Activated CD4-positive, CD25-positive, alpha-beta regulatory T cell treated with anti-CD3 and anti-CD28 coated beads, Interleukin-2, amount 50 U/mL, for 16 hours (primary cell): ENCODE measurements at regions not wholly inside any gene's neighbourhood (a gene's known extent, or its start where the extent isn't known, plus 50 kb on each side); places are given as distances from the start of the nearest gene placed in this dataset.

Source experiments
- DNase-seq: peaks from one replicate; pipeline ENCODE4 v3.0.0-alpha.2; 2020; ENCODE audit warnings: low read depth, low spot score

- no peak for DNase-seq
Observed at GRCh38 chr9:99693888-99694287, 127.8 kb upstream of the NR4A3 start.

DNA sequence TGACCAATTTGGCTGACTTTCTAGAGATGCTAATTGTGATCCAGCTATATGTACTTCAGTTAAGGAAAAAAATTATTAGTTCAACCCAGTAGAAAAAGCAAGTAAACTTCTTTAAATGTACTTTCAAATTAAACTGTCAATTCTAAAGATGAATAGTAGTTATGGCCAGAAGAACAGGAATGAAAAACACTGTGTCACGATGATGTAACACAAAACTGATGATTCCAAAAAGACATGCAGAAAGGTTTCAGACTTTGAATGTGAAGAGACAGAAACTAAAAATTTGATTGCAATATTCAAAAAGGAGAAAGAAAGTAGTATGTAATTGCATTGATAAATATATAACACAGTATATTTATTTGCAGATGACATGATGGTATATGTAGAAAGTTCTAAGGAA, 127.3 kb upstream of the NR4A3 start:
- DNase-seq, result no peak

DNA sequence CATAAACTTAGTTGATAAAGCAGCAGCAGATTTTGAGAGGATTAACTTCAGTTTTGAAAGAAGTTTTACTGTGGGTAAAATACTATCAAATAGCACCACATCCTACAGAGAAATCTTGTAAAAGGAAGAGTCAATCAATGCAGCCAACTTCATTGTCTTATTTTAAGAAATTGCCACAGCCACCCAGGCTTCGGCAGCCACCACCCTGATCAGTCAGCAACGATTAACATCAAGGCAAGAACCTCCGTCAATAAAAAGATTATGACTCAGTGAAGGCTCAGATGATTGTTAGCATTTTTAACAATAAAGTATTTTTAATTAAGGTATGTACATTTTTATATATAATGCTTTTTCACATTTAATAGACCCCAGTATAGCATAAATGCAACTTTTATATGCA, 122.3 kb upstream of the NR4A3 start:
- DNase-seq, result no peak

DNA sequence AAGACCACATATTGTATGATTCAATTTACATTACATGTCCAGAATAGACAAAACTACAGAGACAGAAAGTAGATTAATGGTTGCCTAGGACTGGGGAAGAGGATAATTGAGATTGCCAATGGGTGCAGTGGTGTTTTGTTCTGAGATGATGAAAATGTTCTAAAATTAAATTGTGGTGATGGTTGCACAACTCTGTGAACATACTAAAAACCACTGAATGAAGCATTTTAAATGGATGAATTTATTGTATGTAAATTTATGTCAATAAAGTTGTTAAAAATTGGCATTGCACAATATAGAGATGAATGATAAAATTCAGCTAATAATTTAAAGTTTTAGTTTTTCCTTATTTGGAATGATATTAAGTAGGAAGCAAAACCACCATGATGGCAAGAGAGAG, 109.5 kb upstream of the NR4A3 start:
- DNase-seq, result no peak

DNA sequence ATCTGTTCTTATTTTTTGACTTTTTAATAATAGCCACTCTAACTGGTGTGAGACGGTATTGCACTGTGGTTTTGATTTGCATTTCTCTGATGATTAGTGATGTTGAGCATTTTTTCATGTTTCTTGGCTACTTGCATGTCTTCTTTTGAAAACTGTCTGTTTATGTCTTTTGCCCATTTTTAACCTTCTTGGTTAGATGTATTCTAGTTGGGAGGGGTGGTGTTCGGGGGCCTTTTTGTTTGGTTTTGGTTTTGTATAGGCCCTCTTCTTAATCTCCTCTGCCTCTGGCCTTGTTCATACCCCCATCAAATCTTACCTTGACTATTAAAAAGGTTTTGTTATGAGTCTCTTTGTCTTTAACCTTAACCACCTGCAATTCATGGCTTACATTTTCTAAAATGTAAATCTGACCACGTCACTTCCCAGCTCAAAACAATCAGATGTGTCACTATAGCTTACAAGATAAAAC, 107.8 kb upstream of the NR4A3 start:
- DNase-seq, result no peak

- no peak for DNase-seq
Observed at GRCh38 chr9:99718631-99719030, 103.1 kb upstream of the NR4A3 start.

DNA sequence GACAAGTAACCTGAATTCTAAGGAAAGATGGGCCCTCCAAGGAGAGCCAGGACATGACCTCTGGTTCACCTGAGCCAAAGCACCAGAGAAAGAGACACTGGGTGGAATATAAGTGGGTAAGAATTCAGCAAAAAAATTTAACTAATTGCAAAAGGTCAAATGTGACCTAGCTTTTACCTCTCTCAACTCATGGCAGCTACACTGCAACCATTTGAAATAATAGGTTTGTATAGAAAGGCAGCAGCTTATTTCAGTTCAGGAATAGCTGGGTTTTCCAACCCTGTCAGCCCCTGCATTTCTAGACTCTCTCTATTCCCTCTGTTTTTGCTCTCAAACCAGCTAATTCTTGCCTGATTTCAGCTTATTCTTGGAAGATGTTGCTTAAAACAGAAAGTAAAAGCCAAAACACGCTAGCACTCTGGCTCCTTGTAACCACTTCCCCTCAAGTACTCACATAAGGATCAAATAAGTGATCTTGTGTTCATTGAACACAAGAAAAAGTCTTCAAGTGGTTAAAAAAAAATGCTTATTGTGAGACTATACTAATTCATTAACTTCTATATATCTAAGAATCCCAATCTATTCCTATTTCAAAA, 101.1 kb upstream of the NR4A3 start:
- no peak for DNase-seq

- DNase-seq, result no peak
Observed at GRCh38 chr9:99721898-99722297, 99.8 kb upstream of the NR4A3 start.

GRCh38 chr9:99722877-99723276, 98.8 kb upstream of the NR4A3 start:
- DNase-seq, result no peak

- no peak for DNase-seq
Observed at GRCh38 chr9:99724640-99725039, 97.0 kb upstream of the NR4A3 start.

DNA sequence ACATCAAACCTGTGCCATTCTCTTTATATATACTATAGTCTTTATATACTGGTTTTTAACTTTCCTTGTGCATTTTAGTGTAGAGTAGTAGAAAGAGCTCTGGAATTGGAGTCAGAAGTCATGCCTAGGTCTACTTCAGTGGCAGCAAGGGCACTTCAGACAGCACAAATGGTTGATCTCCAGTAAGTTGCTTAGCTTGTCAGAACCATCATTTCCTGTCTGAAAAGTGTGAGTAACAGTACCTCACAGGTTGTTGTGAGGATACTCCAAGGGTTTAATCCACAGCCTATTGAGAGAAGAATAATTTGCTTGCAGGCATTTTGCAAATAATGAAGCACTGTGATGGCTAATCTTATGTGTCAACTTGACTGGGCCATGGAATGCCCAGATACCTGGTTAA, 95.8 kb upstream of the NR4A3 start:
- no peak for DNase-seq

DNA sequence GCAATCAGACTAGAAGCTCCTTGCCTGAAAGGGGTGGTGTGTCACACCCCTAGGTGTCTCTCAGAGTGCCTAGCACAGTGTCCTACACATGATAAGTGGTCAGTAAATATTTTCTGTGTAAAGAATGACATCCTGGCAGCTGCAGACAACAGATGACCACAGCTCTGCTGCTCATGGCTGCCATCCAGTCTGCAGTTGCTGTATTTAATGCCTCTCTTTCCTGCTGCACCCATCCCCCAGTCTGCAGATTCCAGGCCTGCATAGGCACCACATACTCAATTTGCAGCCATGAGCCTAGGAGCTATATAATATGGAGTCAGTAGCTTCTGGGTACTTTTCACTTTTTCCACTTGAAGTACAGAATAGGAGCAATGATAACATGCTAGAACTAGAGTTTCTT, 94.9 kb upstream of the NR4A3 start:
- DNase-seq, result no peak

DNA sequence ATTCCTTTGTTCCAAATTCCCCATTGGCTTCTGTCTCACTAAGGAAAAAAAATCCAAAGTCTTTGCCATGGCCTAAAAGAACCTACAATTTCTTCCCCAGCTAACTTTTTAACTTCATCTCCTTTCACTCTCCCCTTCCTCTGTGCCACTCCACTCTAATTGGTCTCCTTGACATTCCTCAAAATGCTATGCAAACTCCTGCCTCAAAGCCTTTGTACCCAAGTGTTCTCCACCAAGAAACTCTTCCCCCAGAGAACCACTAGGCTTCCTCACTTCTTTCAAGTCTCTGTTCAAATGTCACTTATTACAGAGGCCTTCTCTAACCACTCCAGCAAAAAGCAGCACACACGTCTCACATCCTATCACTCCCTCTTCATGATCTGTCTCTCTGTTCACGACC, 91.6 kb upstream of the NR4A3 start:
- no peak for DNase-seq

DNA sequence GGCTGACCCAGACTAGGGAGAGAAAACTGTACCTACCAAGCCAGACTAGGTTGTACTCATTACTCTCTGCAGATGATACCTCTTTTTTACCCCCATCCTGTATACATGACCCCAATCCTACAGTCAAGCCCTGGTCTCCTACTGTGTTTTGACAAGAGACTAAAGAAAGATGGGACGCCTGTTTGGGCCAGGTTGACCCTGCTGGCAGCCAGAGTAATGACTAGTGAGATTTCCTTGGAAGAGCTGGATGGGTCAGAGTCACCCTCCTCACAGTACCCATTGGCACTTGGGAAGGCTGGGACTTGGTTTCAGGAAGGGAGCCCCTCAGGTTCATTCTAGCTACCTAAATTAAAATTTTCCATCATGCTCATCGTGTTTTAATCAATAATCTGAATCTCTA, 89.7 kb upstream of the NR4A3 start:
- DNase-seq, result no peak

DNA sequence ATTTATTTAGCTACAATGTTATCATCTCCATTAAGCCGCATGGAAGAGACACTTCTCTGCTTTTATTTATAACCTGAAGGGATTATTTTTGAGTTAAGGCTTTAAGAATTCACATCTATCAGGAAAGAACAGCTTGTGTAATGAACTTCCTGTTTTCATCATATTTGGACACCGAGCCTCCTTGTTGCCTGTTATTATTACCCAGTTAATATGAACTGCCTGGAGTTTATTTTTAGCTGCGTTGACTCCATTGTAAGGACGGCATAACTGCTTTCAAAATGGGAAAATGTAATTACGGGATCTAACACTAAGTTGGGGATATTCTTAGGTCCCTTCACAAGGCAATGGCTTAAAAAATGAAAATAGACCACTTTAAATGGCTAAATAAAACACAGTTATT, 89.0 kb upstream of the NR4A3 start:
- DNase-seq, result no peak

DNA sequence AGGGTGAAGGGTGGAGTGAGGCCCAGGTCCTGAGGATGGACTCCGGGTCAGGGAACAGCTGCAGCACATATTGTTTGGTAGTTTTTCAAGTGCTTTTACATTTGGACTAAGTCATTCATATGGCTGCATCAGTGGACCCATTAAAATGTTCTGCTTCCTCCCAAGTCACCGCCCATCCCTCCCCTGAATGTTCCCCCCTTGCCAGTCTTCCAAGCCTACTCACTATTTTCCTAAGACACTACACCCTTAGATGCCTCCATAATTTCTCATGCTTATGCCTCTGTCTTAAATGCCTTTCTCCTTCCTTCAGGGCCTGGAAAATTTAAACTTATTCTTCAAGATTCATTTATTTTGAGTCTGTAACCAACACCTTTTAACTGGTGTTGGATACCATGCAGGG, 86.6 kb upstream of the NR4A3 start:
- no peak for DNase-seq

DNA sequence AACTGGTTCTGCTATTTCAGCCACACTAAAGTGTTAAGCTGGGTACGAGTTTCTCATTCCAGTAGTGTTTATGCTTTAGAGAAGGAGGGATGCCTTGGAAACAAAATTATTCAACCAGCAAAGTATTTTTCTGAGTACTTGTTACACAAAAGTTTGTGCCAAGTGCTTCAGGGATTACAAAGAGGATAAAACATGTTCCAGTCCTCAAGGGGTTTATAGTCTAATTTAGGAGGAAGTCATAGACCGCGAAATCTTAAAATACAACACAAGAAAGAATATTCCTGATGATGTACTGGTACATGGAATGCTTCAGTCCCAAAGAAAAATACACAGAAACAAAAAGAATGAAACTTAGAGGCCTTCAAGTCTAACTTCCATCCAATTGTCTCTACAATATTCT, 85.4 kb upstream of the NR4A3 start:
- DNase-seq, result no peak

DNA sequence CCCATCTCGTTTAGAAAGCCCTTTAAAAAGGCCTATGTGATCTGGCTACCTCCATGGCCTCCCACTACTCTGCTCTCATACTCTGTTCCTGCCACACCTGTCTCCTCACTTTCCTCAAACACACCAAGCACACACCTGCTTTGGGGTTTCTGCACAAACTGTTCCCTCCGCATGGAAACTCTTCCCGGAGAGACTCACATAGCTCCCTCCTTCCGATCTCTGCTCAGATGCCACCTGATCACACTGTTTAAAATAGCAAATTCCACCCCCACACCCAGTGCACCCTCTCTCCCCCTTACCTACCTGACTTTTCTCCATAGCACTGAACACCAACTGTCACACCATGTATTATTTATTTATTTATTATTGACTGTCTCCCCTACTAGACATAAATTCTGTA, 84.0 kb upstream of the NR4A3 start:
- no peak for DNase-seq

- DNase-seq, result no peak
Observed at GRCh38 chr9:99743006-99743405, 78.7 kb upstream of the NR4A3 start.

DNA sequence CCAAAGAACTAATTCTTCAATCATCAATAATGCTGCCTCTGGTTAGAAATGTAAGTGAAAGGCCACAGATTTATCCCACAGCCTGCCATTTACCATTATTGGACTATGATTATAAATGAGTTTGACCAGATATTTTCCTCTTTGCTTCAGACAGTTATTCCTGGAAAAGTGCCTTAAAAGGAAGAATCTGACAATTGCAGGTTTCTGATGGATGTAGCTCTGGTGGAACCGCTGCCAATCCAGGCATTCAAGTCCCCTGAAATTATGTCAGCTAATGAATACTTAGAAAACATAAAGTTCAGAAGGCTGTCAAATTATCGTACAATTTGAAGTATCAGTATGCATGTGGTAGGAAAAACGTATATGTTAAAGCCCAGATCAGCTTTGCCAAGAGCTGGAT, 78.2 kb upstream of the NR4A3 start:
- DNase-seq, result no peak

DNA sequence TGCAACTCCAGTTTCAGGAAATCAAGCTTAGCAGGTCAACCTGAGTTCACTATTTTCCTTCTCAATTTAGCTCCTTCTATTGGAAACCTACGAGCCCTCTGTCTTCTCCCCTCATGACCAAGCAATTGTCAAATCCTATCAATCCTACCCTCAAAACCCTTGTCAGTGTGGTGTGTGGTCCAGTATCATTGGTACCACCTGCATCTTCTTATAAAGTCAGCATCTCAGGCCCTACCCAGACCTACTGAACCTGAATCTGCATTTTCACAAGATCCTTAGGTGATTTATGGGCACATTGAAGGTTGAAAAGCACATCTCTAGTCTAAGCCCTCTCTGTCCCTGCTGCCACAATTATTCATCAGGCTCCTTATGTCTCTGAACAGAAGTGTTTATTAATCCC, 77.6 kb upstream of the NR4A3 start:
- DNase-seq, result no peak

DNA sequence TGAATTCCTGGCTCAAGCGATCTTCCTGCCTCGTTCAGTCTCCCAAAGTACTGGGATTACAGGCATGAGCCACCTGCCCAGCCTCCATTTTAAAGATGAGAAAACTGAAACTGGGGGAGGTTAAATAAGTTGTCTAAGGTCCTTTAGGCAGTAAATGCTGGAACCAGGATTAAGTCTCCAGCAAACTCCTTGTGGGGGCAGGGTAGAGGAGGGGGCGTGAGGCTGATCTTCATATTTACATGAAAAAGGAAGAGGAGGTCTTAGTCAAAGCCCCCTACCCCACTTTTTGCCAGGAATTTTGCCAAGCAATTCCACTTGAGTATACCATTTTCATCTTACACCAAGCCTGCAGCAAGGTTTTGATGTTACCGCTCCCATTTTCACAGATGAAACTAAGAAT, 76.6 kb upstream of the NR4A3 start:
- DNase-seq, result no peak

DNA sequence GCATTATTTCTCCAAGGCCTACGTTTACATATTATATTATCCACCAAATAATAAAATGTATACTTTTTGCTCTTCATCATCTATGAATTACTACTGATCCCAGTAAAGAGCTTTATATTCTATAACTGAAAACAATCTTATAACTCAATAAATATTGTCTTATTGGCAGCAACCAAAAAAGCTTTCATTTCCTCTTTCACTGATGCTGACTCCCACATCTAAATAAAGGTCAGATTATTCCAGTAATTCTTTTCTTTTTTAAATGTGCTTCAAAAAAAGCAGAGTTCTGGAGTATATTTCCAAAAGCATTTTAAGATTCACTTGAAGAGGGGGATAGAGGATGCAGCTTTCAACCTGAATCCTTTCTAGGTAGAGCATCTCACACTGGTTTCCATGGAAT, 75.3 kb upstream of the NR4A3 start:
- no peak for DNase-seq

GRCh38 chr9:99748266-99748665, 73.4 kb upstream of the NR4A3 start:
- no peak for DNase-seq
